ENCODE measurements at regions not wholly inside any gene's neighbourhood (a gene's known extent, or its start where the extent isn't known, plus 50 kb on each side); places are given as distances from the start of the nearest gene placed in this dataset.
"Not testable (repeated sequence)": the region's sequence is repeated elsewhere in the genome, so short reads cannot be mapped to it uniquely, and the experiment has no call there.

- ATAC-seq (replicated peaks) (no peak), DNase-seq (no peak)
- no peaks in the 10 kb centered on the region for H3K36me3 Mint-ChIP-seq (ENCODE audit: insufficient read depth)
- no peak overlapping the region for H3K27ac Mint-ChIP-seq
- H3K9me3 Mint-ChIP-seq: peaks cover 14 to 20% of the 10 kb centered on the region in 2 donors
- H3K27me3 Mint-ChIP-seq: no peaks in the 10 kb centered on the region
- H3K4me3 Mint-ChIP-seq: no peak overlapping the region
- H3K4me1 Mint-ChIP-seq (ENCODE audit: low read depth in 2 of 2): no peaks in the 10 kb centered on the region
Observed at GRCh38 chr6:91911945-91912344, 1325.1 kb upstream of the MAP3K7 start.

DNA sequence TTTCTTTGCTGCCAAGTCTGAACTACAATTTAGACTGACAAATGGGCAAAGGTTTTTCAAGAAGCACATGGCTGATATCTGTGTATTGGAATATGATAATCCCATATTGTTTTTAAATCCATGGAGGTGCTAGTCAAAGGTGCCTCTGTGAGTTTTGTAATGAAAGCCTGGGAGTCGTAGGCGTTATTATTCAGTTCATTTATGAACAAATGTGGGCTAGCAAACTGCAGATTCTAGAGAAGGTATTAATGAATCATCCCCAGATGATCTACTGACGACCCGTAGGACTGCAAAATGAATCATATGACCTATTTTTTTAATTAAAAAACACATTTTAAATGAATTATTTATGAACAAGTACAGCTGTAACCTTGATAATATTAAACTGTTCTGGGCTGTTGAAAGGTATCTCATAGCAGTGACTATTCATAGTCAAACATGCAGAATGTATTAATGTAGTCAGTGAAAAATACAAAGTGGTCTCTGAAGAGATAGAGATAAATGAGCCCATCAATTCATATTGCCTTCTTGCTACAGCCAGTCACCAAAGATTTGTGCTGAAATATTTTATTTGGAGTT, 1317.8 kb upstream of the MAP3K7 start:
- H3K4me1 Mint-ChIP-seq (ENCODE audit: low read depth in 2 of 2): no peaks in the 10 kb centered on the region
- ATAC-seq (replicated peaks): no peak
- H3K36me3 Mint-ChIP-seq (ENCODE audit: insufficient read depth): no peaks in the 10 kb centered on the region
- no peak overlapping the region for H3K4me3 Mint-ChIP-seq
- no peaks in the 10 kb centered on the region for H3K27me3 Mint-ChIP-seq
- H3K27ac Mint-ChIP-seq: no peak overlapping the region
- peaks cover 18 to 36% of the 10 kb centered on the region in 2 donors for H3K9me3 Mint-ChIP-seq
- no peak for DNase-seq

GRCh38 chr6:91895599-91896285, 1308.9 kb upstream of the MAP3K7 start:
- Mint-ChIP-seq H3K36me3 (ENCODE audit: insufficient read depth) (no peaks in the 10 kb centered on the region), H3K4me3 (no peak overlapping the region), H3K9me3 (peaks cover 19 to 25% of the 10 kb centered on the region in 2 donors), H3K27me3 (no peaks in the 10 kb centered on the region), H3K27ac (no peak overlapping the region), H3K4me1 (ENCODE audit: low read depth in 2 of 2) (no peaks in the 10 kb centered on the region)
- no peak for DNase-seq
- ATAC-seq (replicated peaks): no peak

- Mint-ChIP-seq H3K27me3 (no peaks in the 10 kb centered on the region), H3K9me3 (peaks cover 15 to 22% of the 10 kb centered on the region in 2 donors), H3K27ac (no peak overlapping the region), H3K36me3 (ENCODE audit: insufficient read depth) (no peaks in the 10 kb centered on the region), H3K4me3 (no peak overlapping the region), H3K4me1 (ENCODE audit: low read depth in 2 of 2) (no peaks in the 10 kb centered on the region)
- no peak for ATAC-seq (replicated peaks)
- DNase-seq: no peak
Observed at GRCh38 chr6:91886183-91886795, 1299.4 kb upstream of the MAP3K7 start.

- not testable (repeated sequence) for H3K27me3 Mint-ChIP-seq; H3K27ac Mint-ChIP-seq; DNase-seq; ATAC-seq (replicated peaks); H3K4me3 Mint-ChIP-seq; H3K36me3 Mint-ChIP-seq (ENCODE audit: insufficient read depth); H3K4me1 Mint-ChIP-seq (ENCODE audit: low read depth in 2 of 2)
- H3K9me3 Mint-ChIP-seq: peaks cover 10 to 11% of the 10 kb centered on the region in 2 donors
Observed at GRCh38 chr6:91881791-91882190, 1294.9 kb upstream of the MAP3K7 start.

- DNase-seq (no peak), ATAC-seq (replicated peaks) (no peak)
- Mint-ChIP-seq H3K27me3 (no peaks in the 10 kb centered on the region), H3K27ac (no peak overlapping the region), H3K36me3 (ENCODE audit: insufficient read depth) (no peaks in the 10 kb centered on the region), H3K4me1 (ENCODE audit: low read depth in 2 of 2) (no peaks in the 10 kb centered on the region), H3K9me3 (peaks cover 0 to 7% of the 10 kb centered on the region in 2 donors), H3K4me3 (no peak overlapping the region)
Observed at GRCh38 chr6:91879386-91879995, 1292.6 kb upstream of the MAP3K7 start.

DNA sequence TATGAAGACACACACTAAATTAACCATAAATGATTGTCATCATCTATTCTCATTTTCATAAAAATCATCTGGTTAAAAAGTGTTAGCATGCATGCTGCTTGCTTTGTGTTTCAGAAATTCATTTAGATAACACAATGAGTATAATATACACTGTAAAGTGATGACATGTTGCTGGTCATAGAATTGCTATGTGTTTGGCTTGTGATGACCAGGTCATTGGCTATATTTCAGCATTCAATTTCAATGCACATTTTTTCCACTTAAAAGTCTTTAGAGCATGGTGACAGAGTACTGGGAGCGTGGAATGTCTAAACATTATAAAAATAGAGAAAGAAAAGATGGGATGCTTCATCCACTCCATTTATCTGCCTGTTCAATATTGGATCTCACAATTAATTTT, 1291.1 kb upstream of the MAP3K7 start:
- H3K36me3 Mint-ChIP-seq (ENCODE audit: insufficient read depth): no peaks in the 10 kb centered on the region
- DNase-seq (no peak), ATAC-seq (replicated peaks) (no peak)
- peaks cover 7 to 8% of the 10 kb centered on the region in 2 donors for H3K9me3 Mint-ChIP-seq
- H3K4me1 Mint-ChIP-seq (ENCODE audit: low read depth in 2 of 2): no peaks in the 10 kb centered on the region
- H3K27ac Mint-ChIP-seq: no peak overlapping the region
- H3K27me3 Mint-ChIP-seq: no peaks in the 10 kb centered on the region
- H3K4me3 Mint-ChIP-seq: no peak overlapping the region

GRCh38 chr6:91874971-91875370, 1288.1 kb upstream of the MAP3K7 start:
- Mint-ChIP-seq H3K4me3 (no peak overlapping the region), H3K36me3 (ENCODE audit: insufficient read depth) (no peaks in the 10 kb centered on the region), H3K27ac (no peak overlapping the region), H3K9me3 (peaks cover 6 to 7% of the 10 kb centered on the region in 2 donors), H3K4me1 (ENCODE audit: low read depth in 2 of 2) (no peaks in the 10 kb centered on the region), H3K27me3 (no peaks in the 10 kb centered on the region)
- DNase-seq (no peak), ATAC-seq (replicated peaks) (no peak)

GRCh38 chr6:91868539-91869202, 1281.8 kb upstream of the MAP3K7 start:
- Mint-ChIP-seq H3K27ac (no peak overlapping the region), H3K27me3 (no peaks in the 10 kb centered on the region), H3K4me1 (ENCODE audit: low read depth in 2 of 2) (no peaks in the 10 kb centered on the region), H3K9me3 (peaks cover 5 to 6% of the 10 kb centered on the region in 2 donors), H3K4me3 (no peak overlapping the region), H3K36me3 (ENCODE audit: insufficient read depth) (no peaks in the 10 kb centered on the region)
- no peak for DNase-seq
- ATAC-seq (replicated peaks): no peak

DNA sequence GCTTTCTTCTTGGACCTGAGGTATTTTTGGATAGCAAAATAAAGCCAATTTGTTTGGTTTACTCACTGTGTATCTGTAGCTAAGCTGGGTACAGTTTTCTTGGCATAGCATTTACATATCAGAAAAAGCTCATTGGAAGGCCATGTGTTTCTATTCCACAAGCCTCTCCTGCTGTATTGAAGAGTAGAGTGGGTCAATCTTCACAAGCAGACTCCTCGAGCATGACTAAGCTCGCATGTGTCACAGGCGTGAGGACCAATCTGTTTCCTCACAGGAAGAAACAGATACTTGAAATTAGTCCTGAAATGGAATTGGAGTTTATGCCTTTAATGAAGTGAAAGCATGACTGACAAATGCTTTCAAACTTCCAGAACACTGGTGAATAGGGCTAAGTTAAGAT, 1279.0 kb upstream of the MAP3K7 start:
- no peaks in the 10 kb centered on the region for H3K36me3 Mint-ChIP-seq (ENCODE audit: insufficient read depth)
- H3K27me3 Mint-ChIP-seq: no peaks in the 10 kb centered on the region
- no peaks in the 10 kb centered on the region for H3K4me1 Mint-ChIP-seq (ENCODE audit: low read depth in 2 of 2)
- peaks cover 8% of the 10 kb centered on the region in 2 donors for H3K9me3 Mint-ChIP-seq
- DNase-seq: no peak
- no peak for ATAC-seq (replicated peaks)
- H3K27ac Mint-ChIP-seq: no peak overlapping the region
- no peak overlapping the region for H3K4me3 Mint-ChIP-seq

DNA sequence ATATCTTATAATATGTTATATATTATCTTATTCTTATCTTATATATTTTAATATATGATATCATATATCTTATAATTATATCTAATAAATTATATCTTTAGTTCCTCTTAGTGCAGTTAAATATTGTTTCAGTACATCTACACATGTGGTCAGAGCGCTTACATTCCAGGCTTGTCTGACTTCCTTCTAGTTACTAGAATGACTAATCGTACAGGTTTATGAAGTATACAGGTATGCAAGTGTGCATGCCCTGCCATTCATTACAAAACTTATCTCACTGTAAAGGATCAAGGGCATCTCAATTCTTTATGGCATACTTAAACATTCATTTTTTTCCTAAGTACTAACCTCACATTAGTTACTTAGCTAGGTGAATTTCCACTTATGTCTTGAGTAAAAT, 1278.0 kb upstream of the MAP3K7 start:
- ATAC-seq (replicated peaks): no peak
- Mint-ChIP-seq H3K36me3 (ENCODE audit: insufficient read depth) (no peaks in the 10 kb centered on the region), H3K9me3 (peaks cover 8% of the 10 kb centered on the region in 2 donors), H3K4me3 (no peak overlapping the region), H3K27me3 (no peaks in the 10 kb centered on the region), H3K27ac (no peak overlapping the region), H3K4me1 (ENCODE audit: low read depth in 2 of 2) (no peaks in the 10 kb centered on the region)
- no peak for DNase-seq

- DNase-seq: no peak
- ATAC-seq (replicated peaks): no peak
- Mint-ChIP-seq H3K4me1 (ENCODE audit: low read depth in 2 of 2) (no peaks in the 10 kb centered on the region), H3K9me3 (peaks cover 5 to 8% of the 10 kb centered on the region in 2 donors), H3K4me3 (no peak overlapping the region), H3K36me3 (ENCODE audit: insufficient read depth) (no peaks in the 10 kb centered on the region), H3K27ac (no peak overlapping the region), H3K27me3 (no peaks in the 10 kb centered on the region)
Observed at GRCh38 chr6:91860541-91861335, 1273.9 kb upstream of the MAP3K7 start.

- H3K4me1 Mint-ChIP-seq (ENCODE audit: low read depth in 2 of 2): no peaks in the 10 kb centered on the region
- no peaks in the 10 kb centered on the region for H3K36me3 Mint-ChIP-seq (ENCODE audit: insufficient read depth)
- no peaks in the 10 kb centered on the region for H3K27me3 Mint-ChIP-seq
- H3K27ac Mint-ChIP-seq: no peak overlapping the region
- ATAC-seq (replicated peaks) (no peak), DNase-seq (no peak)
- H3K4me3 Mint-ChIP-seq: no peak overlapping the region
- H3K9me3 Mint-ChIP-seq: peaks cover 0 to 3% of the 10 kb centered on the region in 2 donors
Observed at GRCh38 chr6:91852252-91852651, 1265.4 kb upstream of the MAP3K7 start.

All from effector memory CD8-positive, alpha-beta T cell (primary cell).